Stimulated activated CD4-positive, alpha-beta T cell treated with anti-CD3 and anti-CD28 coated beads, Interleukin-15, amount 100 ng/mL, for 1 hour (primary cell): ENCODE measurements at regions not wholly inside any gene's neighbourhood (a gene's known extent, or its start where the extent isn't known, plus 50 kb on each side); places are given as distances from the start of the nearest gene placed in this dataset.

Experiments used
- DNase-seq, 2 donors: peaks; one replicate each; pipeline ENCODE4 v3.0.0-alpha.2; 2020; ENCODE audit warnings: low read depth in 1 of 2, low spot score in 1 of 2

- no peak for DNase-seq
Observed at GRCh38 chr6:144797881-144798589, 512.9 kb downstream of the UTRN start.

- no peak for DNase-seq
Observed at GRCh38 chr6:144804246-144804790, 519.2 kb downstream of the UTRN start.

DNA sequence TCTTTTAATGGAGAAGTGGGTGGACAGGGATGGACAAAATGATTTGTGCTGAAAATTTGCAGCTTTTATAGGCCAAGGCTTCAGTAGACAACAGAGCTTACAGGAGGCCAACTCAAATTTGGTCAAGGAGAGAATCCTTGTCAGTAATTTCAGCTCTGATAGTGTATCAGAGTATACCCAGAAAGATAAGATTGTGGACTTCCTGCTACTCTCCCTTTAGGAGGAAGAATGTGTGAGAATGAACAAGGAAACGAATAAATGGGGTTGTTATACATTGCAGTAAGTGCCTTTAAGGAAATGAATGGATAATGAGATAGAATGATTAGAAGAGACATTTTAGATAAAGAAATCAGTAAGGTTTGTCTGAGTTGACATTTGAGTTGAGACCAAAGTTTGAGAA, 519.9 kb downstream of the UTRN start:
- no peak for DNase-seq

DNA sequence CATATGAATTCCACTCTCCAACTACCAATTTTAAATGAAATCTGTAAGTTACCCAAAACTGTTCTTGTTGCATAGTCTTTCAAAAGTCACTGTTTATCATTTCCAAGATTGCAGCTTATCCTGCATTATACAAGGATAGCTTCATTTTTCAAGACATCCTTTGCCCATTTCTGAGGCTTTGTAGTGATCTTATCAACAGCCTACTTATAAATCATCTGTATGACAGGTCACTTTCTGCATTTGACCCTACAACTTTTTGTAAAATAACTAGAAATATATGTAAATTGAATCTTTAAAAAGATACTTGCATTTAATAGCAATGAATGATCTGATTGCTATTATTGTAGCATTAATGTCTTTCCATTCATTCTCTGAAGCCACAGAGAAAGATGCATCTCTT, 521.1 kb downstream of the UTRN start:
- no peak for DNase-seq

GRCh38 chr6:144809120-144809519, 524.0 kb downstream of the UTRN start:
- no peak for DNase-seq

DNA sequence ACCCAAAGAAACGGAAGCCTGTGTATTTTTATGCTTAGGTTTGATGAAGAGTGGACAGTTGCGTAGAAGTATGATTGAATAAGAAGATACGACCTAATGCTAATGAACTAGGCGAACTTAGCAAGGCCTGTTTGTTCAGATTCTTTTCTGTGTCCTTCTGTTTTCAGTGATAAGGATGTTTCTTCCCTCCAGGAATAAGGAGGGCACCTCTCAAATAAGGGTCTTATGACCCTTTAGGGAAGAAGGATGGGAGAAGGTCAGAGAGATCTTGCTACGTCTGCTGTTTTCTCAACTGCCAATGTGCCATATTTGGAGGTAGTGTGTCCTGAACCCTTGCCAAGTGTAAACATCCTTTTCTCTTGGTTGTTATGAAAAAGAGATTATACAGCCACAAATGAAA, 524.8 kb downstream of the UTRN start:
- DNase-seq = no peak

- no peak for DNase-seq
Observed at GRCh38 chr6:144811140-144811539, 526.0 kb downstream of the UTRN start.

DNA sequence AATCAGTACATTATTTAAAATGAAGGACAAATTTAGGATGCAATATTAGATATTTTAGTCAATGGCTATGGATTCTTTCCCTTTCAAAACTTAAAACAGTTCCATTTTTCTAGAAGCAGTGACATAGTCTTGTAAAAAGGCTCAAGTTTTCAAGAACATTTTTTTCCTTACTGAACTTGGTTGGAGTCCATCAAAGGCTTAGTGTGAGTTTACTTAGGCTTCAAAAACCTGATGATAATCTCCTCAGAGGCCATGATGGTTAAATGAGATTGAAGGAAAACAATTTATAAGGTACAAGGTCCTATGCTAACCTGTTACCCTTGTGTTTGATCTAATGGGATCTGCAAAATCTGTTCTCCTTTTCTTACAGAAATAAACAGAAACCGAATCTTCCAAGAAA, 531.8 kb downstream of the UTRN start:
- no peak for DNase-seq

DNA sequence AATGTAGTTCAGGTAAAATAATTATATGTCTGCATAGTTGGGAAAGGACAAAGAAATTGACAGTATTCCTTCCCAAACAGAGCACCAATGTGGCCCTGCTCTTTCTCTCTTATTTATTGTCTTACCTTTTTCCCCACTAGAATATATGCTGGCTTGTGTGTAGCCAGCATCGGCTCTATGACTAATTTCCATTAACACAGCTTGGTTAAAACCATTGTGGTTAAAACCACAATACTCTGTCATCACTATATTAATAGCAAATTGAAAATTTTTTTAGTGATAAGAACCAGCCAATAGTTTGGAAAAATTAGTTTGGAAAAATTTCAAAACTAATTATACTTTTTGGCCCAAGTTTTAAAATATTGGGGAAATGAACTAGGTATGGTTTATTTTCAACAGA, 535.1 kb downstream of the UTRN start:
- no peak for DNase-seq

DNA sequence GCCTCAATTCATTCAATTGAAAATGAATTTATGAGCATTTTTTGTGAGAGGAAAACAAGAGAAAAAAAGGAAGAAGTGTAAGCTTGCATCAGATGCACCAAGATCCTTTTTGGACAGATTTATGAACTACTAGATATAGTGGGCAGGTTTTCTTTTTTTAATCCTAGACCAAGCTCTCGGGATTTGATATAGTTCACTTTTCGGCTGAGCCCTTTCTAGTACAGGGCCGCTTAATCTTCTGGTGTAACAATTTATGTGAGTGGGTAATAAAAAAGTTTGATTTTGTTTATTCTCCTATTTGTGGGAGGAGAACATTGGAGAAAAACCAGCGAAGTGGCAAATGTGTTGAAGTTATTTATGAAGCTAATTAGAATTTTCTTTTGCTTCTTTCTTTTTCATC, 538.0 kb downstream of the UTRN start:
- no peak for DNase-seq

DNA sequence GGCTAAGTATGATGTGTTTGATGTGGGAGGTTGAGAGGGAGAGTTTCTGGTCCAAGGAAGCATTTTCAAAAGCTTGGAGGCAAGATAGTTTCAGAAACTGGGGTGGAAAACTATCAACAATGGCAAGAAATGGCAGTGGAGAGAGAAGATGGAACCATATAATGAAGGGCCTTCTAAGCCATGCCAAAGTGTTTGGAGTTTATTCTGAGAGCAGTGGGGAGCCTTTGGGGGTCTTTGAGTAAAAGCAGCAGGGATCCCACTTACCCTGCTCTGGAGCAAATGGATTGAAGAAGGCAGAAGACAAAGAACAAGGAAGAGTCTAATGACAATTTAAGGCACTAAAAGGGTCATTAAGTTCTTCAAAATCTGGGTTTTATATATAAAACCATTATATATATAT, 538.9 kb downstream of the UTRN start:
- DNase-seq = no peak

GRCh38 chr6:144834426-144835038, 549.4 kb downstream of the UTRN start:
- DNase-seq = no peak

GRCh38 chr6:144835322-144835973, 550.3 kb downstream of the UTRN start:
- no peak for DNase-seq

DNA sequence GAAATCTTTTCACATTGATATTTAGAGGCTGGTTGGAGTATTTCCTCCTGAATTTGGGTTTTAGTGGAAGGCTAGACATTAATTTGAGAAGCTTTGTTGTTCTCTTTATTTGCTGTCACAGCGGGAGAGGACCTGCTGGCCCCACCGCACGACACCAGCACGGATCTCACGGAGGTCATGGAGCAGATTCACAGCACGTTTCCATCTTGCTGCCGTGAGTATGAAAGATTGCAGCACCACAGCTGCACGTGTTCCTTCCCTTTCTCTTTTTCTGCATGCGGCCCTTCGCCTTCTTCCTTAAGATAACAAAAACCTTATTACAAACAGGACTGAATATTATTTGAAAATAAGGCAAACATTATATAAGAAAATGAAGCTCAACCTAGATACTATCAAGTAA, 555.5 kb downstream of the UTRN start:
- DNase-seq = no peak

DNA sequence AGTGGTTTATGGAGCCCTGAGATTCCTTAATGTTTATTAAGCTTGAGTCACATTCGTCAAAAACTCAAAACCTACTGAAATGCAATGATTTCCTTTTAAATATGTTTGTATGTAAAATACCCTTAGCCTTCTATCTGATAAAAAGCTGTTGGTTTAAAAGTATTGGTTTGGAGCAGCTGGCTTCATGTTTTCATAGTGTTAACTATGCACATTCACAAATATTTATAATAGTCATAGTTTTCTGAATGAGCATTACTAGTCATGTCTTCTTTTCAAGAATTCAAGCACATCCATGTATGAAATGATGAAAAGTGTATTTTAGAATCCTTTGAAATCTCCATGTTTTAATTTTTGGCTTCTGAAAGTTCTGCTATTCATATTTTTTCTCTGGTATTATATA, 558.6 kb downstream of the UTRN start:
- DNase-seq = no peak

DNA sequence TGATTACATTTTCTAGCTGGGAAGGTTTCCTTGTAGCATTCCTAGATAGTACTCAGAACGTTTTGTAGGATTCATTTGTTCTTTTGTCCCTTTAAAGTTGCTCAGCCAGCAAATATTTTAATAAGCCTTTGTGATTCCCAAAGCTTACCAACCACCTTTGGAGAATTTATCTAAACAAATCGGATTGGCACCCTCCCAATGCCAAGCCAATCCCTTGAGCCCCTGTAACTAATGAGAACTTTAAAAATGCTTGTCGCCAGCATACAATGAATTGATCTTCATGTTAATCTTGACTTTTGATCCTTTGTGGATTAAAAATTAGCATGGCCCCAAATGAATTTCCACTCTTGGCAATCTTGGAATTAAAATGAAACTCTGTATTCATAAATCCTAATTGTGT, 559.5 kb downstream of the UTRN start:
- no peak for DNase-seq

DNA sequence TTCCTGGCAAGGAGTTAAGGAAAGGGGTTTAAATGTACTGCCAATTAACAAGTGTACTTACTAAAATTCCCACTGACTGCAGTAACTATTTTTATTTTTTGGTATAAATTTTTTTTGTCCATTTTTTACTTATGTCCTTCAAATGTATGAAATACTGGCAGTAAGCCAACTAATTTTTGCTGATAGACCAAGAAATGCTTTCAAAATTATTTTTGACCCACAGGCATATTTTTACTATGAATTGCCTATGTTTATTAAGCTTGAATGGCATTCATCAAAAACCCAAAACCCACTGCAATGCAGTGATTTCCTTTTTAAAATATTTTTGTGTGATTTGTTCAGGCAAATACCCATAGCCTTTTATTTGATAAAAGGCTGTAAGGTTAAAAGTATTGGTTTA, 560.1 kb downstream of the UTRN start:
- no peak for DNase-seq

- no peak for DNase-seq
Observed at GRCh38 chr6:144847916-144848315, 562.8 kb downstream of the UTRN start.

GRCh38 chr6:144849920-144850319, 564.8 kb downstream of the UTRN start:
- no peak for DNase-seq

DNA sequence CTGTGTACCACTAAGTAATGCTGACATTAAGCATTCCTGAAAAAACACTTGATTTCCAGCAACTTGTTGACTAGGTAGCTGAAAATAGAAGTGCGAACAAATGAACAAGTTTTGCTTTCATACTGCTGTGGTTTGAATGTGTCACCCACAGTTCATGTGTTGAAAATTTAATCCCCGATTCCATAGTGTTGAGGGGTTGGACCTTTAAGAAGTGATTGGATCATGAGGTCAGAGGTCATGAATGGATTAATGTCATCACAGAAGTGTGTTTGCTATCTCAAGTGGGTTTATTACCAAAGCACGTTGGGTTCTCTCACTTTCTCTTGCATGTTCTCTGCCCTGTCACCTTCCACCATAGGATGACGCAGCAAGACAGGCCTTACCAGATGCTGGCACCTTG, 568.5 kb downstream of the UTRN start:
- DNase-seq = no peak

DNA sequence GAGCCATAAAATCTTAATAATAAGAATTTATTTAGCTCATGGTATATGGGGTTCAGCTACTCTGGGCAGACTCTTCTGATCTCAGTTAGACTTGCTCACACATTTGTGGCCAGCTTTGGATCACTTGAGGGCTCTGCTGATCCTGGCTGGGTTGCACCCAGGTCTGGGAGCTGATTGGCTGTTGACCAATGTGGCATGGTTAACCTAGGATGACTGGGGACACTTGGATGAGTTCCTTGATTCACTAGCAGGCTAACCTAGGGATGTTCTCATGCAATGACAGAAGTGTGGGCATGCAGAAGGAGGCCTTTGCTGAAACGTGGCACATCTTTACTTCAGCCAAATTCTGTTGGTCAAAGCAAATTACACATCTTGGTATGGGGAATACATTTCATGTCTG, 569.5 kb downstream of the UTRN start:
- DNase-seq = no peak

GRCh38 chr6:144855375-144855774, 570.2 kb downstream of the UTRN start:
- no peak for DNase-seq
